Progenitor cell of endocrine pancreas (in vitro differentiated cells): ENCODE measurements at regions not wholly inside any gene's neighbourhood (a gene's known extent, or its start where the extent isn't known, plus 50 kb on each side); places are given as distances from the start of the nearest gene placed in this dataset.

Source experiments
- DNase-seq: peaks from one replicate; pipeline ENCODE4 v3.0.0; 2021; ENCODE audit warnings: low spot score; ENCODE audit not compliant: unreplicated experiment
- H3K27ac Mint-ChIP-seq: 2 replicates; pipeline ENCODE4 v1.8.0; 2021; ENCODE audit warnings: mild to moderate bottlenecking, moderate library complexity, mixed read lengths
- H3K27me3 Mint-ChIP-seq: 2 replicates; pipeline ENCODE4 v1.8.0; 2021; ENCODE audit warnings: mixed read lengths
- H3K36me3 Mint-ChIP-seq: 2 replicates; pipeline ENCODE4 v1.8.0; 2022; ENCODE audit warnings: mixed read lengths; ENCODE audit not compliant: insufficient read depth
- H3K4me1 Mint-ChIP-seq: 2 replicates; pipeline ENCODE4 v1.8.0; 2021; ENCODE audit warnings: low read depth, mixed read lengths
- H3K4me3 Mint-ChIP-seq: 2 replicates; pipeline ENCODE4 v1.8.0; 2021; ENCODE audit warnings: low read depth, mild to moderate bottlenecking, moderate library complexity, mixed read lengths
- H3K9me3 Mint-ChIP-seq: 2 replicates; pipeline ENCODE4 v1.8.0; 2021; ENCODE audit warnings: low read depth, mixed read lengths
- CTCF ChIP-seq: fragments of 200-600 bp; sonication (generic); IDR thresholded peaks from one replicate; pipeline ENCODE4 v1.5.0; 2021; ENCODE audit warnings: antibody characterized with exemption, mild to moderate bottlenecking; ENCODE audit not compliant: unreplicated experiment

GRCh38 chr2:71773218-71773617 is 319.9 kb downstream of the DYSF start:
- TF ChIP-seq CTCF = no peak
- Mint-ChIP-seq H3K36me3 (no peaks in the 10 kb centered on the region), H3K9me3 (peaks cover 4% of the 10 kb centered on the region), H3K4me1 (no peaks in the 10 kb centered on the region), H3K27me3 (peaks cover 5% of the 10 kb centered on the region), H3K4me3 (no peak overlapping the region), H3K27ac (no peak overlapping the region)
- no peak for DNase-seq

- DNase-seq = no peak
- Mint-ChIP-seq H3K27me3 (peaks cover 5% of the 10 kb centered on the region), H3K9me3 (peaks cover 4% of the 10 kb centered on the region), H3K4me3 (no peak overlapping the region), H3K4me1 (no peaks in the 10 kb centered on the region), H3K36me3 (no peaks in the 10 kb centered on the region), H3K27ac (no peak overlapping the region)
- no peak for TF ChIP-seq CTCF
Measured at GRCh38 chr2:71772510-71773172, 319.3 kb downstream of the DYSF start.

GRCh38 chr2:71767663-71768062 is 314.3 kb downstream of the DYSF start:
- Mint-ChIP-seq H3K4me3 (no peak overlapping the region), H3K4me1 (no peaks in the 10 kb centered on the region), H3K27ac (no peak overlapping the region), H3K9me3 (peaks cover 6% of the 10 kb centered on the region), H3K27me3 (peaks cover 8% of the 10 kb centered on the region), H3K36me3 (no peaks in the 10 kb centered on the region)
- DNase-seq = no peak
- no peak for TF ChIP-seq CTCF

DNA sequence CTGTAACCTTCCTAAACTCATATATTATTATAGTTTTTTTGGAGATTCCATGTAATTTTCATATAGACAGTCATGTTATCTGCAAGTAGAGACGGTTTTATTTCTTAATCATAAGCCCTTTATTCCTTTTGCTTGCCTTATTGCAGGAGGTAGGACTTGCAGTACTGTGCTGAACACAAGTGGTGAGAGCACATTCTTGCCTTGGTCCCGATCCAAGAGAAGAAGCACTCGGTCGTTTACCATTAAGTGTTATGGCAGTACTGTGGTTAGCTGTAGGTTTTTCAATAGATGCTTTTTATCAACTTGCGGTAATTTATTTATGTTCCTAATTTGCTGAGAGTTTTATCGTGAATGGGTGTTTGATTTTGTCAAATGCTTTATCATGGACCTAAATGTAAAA is 305.7 kb downstream of the DYSF start:
- Mint-ChIP-seq H3K9me3 (peaks cover 3% of the 10 kb centered on the region), H3K27ac (no peak overlapping the region), H3K27me3 (peaks cover 6% of the 10 kb centered on the region), H3K4me3 (no peak overlapping the region), H3K4me1 (no peaks in the 10 kb centered on the region), H3K36me3 (no peaks in the 10 kb centered on the region)
- DNase-seq = no peak
- no peak for TF ChIP-seq CTCF

DNA sequence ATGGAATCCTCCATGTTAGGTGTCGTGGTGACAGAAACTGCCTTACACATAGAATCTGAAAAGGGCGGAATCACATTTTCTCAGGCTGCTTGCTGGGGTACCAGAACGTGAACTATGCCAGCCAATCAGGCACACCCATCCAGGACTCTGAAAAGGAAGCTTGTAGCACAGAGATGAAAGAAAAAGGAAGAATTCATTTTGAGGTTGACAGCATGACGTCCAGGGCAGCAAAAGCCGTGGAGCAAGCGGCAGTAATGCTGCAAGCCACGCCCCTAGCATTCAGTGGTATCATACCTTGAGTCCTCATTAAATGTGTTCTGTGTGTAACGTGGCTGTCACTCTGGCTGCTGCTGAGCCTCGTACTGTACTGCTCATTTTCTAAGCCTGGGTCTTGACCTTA is 304.0 kb downstream of the DYSF start:
- no peak for TF ChIP-seq CTCF
- no peak overlapping the region for H3K4me3 Mint-ChIP-seq
- H3K27me3 Mint-ChIP-seq = peaks cover 3% of the 10 kb centered on the region

More for the DNA sequence above, 304.0 kb downstream of the DYSF start:
- DNase-seq = no peak
- H3K9me3 Mint-ChIP-seq = no peaks in the 10 kb centered on the region
- H3K4me1 Mint-ChIP-seq = no peaks in the 10 kb centered on the region
- no peaks in the 10 kb centered on the region for H3K36me3 Mint-ChIP-seq
- H3K27ac Mint-ChIP-seq = no peak overlapping the region
